GM21526 (cell line): ENCODE measurements at regions not wholly inside any gene's neighbourhood (a gene's known extent, or its start where the extent isn't known, plus 50 kb on each side); places are given as distances from the start of the nearest gene placed in this dataset.

ENCODE experiments used
- ATAC-seq: cut with Tn5 transposase; IDR thresholded peaks from one replicate; pipeline ENCODE4 v1.9.1; 2021; ENCODE audit warnings: moderate library complexity; ENCODE audit not compliant: unreplicated experiment, low FRiP score

- ATAC-seq = no peak
These were observed 671.5 kb downstream of the DHX35 start for GRCh38 chr20:39633689-39634088.

GRCh38 chr20:39632757-39633156 lies 670.6 kb downstream of the DHX35 start:
- no peak for ATAC-seq

GRCh38 chr20:39632176-39632575 lies 670.0 kb downstream of the DHX35 start:
- ATAC-seq = no peak

GRCh38 chr20:39631557-39631956 lies 669.4 kb downstream of the DHX35 start:
- ATAC-seq = no peak

- ATAC-seq = no peak
These were observed 668.2 kb downstream of the DHX35 start for GRCh38 chr20:39630215-39630908.

GRCh38 chr20:39627765-39628164 lies 665.6 kb downstream of the DHX35 start:
- ATAC-seq = no peak

GRCh38 chr20:39624316-39624715 lies 662.2 kb downstream of the DHX35 start:
- ATAC-seq = no peak

GRCh38 chr20:39623584-39624234 lies 661.6 kb downstream of the DHX35 start:
- ATAC-seq = no peak

GRCh38 chr20:39619271-39619785 lies 657.2 kb downstream of the DHX35 start:
- ATAC-seq = no peak

GRCh38 chr20:39611901-39612300 lies 649.8 kb downstream of the DHX35 start:
- ATAC-seq = no peak

- ATAC-seq = no peak
These were observed 645.0 kb downstream of the DHX35 start for GRCh38 chr20:39607141-39607540.

GRCh38 chr20:39605908-39606307 lies 643.8 kb downstream of the DHX35 start:
- ATAC-seq = no peak

- ATAC-seq = no peak
These were observed 643.2 kb downstream of the DHX35 start for GRCh38 chr20:39605361-39605760.

- ATAC-seq = no peak
These were observed 641.1 kb downstream of the DHX35 start for GRCh38 chr20:39603219-39603618.

GRCh38 chr20:39602649-39603048 lies 640.5 kb downstream of the DHX35 start:
- ATAC-seq = no peak

GRCh38 chr20:39600871-39601270 lies 638.7 kb downstream of the DHX35 start:
- ATAC-seq = no peak

GRCh38 chr20:39600156-39600555 lies 638.0 kb downstream of the DHX35 start:
- no peak for ATAC-seq

- ATAC-seq = no peak
These were observed 634.4 kb downstream of the DHX35 start for GRCh38 chr20:39596554-39596953.

- no peak for ATAC-seq
These were observed 630.2 kb downstream of the DHX35 start for GRCh38 chr20:39592371-39592770.

- ATAC-seq = no peak
These were observed 626.1 kb downstream of the DHX35 start for GRCh38 chr20:39588148-39588757.

GRCh38 chr20:39581034-39581433 lies 618.9 kb downstream of the DHX35 start:
- no peak for ATAC-seq

GRCh38 chr20:39576771-39577170 lies 614.6 kb downstream of the DHX35 start:
- no peak for ATAC-seq
